ENCODE measurements at regions not wholly inside any gene's neighbourhood (a gene's known extent, or its start where the extent isn't known, plus 50 kb on each side); places are given as distances from the start of the nearest gene placed in this dataset.

- no peak for TF ChIP-seq EZH2phosphoT487 (IDR thresholded peaks at IDR 0.05; ENCODE audit: unreplicated experiment)
- TF ChIP-seq CTCF (conservative IDR thresholded peaks at IDR 0.05; ENCODE audit: low read depth in 2 of 2), result no peak
Measured at GRCh38 chr1:209444961-209445360, 138.6 kb upstream of the CAMK1G start.

Measured in GM23338 (cell line).